ENCODE measurements at regions not wholly inside any gene's neighbourhood (a gene's known extent, or its start where the extent isn't known, plus 50 kb on each side); places are given as distances from the start of the nearest gene placed in this dataset.

GRCh38 chr4:129326571-129327460, 230.9 kb downstream of the C4orf33 start:
- no peak for TF ChIP-seq POLR2A (IDR thresholded peaks at IDR 0.05; ENCODE audit: low read depth, low read length)
- no peak for TF ChIP-seq TAF1 (IDR thresholded peaks at IDR 0.05; ENCODE audit: low read depth, low read length)
- no peak for TF ChIP-seq POLR2AphosphoS5 (IDR thresholded peaks at IDR 0.05; ENCODE audit: low read depth, low read length)
- no peak for TF ChIP-seq SPI1 (IDR thresholded peaks at IDR 0.05; ENCODE audit: low read depth, low read length)

All from GM12891 (cell line).